ENCODE measurements at regions not wholly inside any gene's neighbourhood (a gene's known extent, or its start where the extent isn't known, plus 50 kb on each side); places are given as distances from the start of the nearest gene placed in this dataset.
"Not testable (repeated sequence)": the region's sequence is repeated elsewhere in the genome, so short reads cannot be mapped to it uniquely, and the experiment has no call there.

DNA sequence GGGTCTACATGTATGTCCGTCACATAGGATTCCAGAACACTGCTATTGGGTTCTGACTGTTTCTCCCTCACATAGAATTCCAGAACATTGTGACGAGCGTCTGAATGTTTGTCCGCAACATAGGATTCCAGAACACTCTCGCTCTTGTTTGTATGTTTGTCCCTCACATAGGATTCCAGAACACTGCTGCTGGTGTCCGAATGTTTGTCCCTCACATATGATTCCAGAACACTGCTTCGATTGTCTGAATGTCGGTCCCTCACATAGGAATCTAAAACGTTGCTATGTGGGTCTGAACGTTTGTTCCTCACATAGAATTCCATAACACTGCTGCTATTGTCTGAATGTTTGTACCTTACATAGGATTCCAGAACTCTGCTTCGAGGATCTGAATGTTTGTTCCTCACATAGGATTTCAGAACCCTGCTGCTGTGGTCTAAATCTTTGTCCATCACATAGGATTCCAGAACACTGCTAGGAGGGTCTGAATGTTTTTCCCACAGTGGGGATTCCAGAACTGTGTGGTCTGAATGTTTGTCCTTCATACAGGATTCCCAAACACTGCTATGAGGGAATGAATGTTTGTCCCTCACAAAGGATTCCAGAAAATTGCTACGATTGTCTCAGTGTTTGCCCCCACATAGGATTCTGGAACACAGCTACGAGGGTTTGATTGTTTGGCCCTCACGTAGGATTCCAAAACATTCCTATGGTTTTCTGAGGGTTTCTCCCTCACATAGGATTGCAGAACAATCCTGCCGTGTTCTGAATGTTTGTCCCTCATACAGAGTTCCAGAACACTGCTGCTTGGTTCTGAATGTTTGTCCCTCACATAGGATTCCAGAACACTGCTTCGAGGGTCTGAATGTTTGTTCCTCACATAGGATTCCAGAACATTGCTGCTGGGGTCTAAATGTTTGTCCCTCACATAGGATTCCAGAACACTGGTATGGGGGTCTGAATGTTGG is 220.5 kb downstream of the FOXD4L6 start:
- TF ChIP-seq, protein P1, sequence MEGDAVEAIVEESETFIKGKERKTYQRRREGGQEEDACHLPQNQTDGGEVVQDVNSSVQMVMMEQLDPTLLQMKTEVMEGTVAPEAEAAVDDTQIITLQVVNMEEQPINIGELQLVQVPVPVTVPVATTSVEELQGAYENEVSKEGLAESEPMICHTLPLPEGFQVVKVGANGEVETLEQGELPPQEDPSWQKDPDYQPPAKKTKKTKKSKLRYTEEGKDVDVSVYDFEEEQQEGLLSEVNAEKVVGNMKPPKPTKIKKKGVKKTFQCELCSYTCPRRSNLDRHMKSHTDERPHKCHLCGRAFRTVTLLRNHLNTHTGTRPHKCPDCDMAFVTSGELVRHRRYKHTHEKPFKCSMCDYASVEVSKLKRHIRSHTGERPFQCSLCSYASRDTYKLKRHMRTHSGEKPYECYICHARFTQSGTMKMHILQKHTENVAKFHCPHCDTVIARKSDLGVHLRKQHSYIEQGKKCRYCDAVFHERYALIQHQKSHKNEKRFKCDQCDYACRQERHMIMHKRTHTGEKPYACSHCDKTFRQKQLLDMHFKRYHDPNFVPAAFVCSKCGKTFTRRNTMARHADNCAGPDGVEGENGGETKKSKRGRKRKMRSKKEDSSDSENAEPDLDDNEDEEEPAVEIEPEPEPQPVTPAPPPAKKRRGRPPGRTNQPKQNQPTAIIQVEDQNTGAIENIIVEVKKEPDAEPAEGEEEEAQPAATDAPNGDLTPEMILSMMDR (IDR thresholded peaks at IDR 0.05) = no peak
- TF ChIP-seq POLR2A (IDR thresholded peaks at IDR 0.05; ENCODE audit: low read depth) = no peak
- H3K9me3 ChIP-seq = peaks cover 33 to 100% (median 99%) of the 10 kb centered on the region in 4 donors
- WGBS = 76% methylated on average over 16 of the region's 16 CpGs
- H3K27ac ChIP-seq (replicated peaks in 1 of 4) = no peak overlapping the region
- H3K4me1 ChIP-seq = no peaks in the 10 kb centered on the region
- DNase-seq (ENCODE audit: extremely low spot score) = peak; percentile 91
- H3K27me3 ChIP-seq = no peaks in the 10 kb centered on the region
- intact Hi-C loops (cut with DNase I) = no loop called here
- no peak overlapping the region for H3K4me3 ChIP-seq
- no peaks in the 10 kb centered on the region for H3K36me3 ChIP-seq

DNA sequence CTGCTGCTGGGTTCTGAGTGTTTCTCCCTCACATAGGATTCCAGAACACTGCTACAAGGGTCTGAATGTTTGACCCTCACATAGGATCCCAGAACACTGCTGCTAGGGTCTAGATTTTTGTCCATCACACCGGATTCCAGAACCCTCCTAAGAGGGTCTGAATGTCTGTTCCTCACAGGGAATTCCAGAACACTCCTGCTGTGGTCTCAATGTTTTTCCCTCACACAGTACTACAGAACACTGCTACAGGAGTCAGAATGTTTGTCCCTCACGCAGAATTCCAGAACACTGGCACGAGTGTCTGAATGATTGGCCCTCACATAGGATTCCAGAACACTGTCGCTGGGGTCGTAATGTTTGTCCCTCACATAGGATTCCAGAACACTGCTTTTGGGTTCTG is 221.6 kb downstream of the FOXD4L6 start:
- WGBS = 59% methylated on average over 5 of the region's 5 CpGs
- intact Hi-C loops (cut with DNase I); H3K4me3 ChIP-seq; H3K36me3 ChIP-seq; H3K27ac ChIP-seq (replicated peaks in 1 of 4); H3K27me3 ChIP-seq; H3K4me1 ChIP-seq: not testable (repeated sequence)
- DNase-seq (ENCODE audit: extremely low spot score) = peak; percentile 78
- peaks cover 23 to 100% (median 99%) of the 10 kb centered on the region in 4 donors for H3K9me3 ChIP-seq

DNA sequence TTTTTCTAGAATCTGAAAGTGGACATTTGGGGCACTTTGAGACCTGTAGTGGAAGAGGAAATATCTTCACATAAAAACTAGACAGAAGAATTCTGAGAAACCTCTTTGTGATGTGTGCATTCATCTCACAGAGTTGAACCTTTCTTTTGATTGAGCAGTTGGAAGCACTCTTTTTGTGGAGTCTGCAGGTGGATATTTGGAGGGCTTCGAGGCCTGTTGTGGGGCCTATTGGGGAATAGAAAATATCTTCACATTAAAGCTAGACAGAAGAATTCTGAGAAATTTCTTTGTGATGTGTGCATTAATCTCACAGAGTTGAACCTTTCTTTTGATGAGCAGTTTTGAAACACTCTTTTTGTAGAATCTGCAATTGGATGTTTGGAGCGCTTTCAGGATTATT is 236.2 kb downstream of the FOXD4L6 start:
- H3K27ac ChIP-seq (replicated peaks in 1 of 4); H3K4me3 ChIP-seq; H3K27me3 ChIP-seq; intact Hi-C loops (cut with DNase I); H3K36me3 ChIP-seq; H3K4me1 ChIP-seq; DNase-seq (ENCODE audit: extremely low spot score): not testable (repeated sequence)
- H3K9me3 ChIP-seq = peaks cover 4 to 100% (median 100%) of the 10 kb centered on the region in 4 donors
- WGBS = 82% methylated on average over 2 of the region's 2 CpGs

DNA sequence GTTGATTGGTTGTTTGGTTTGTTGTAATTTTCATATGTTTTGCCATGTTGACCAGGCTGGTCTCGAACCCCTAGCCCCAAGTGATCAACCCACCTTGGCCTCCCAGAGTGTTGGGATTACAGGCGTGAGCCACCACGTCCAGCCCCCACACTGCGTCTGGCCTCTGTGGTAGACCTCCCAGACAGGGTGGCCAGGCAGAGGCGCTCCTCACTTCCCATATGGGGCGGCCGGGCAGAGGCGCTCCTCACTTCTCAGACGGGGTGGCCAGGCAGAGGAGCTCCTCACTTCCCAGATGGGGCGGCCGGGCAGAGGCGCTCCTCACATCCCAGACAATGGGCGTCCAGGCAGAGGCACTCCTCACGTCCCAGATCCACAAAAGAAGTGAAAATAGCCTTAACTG is 242.6 kb downstream of the FOXD4L6 start:
- H3K4me3 ChIP-seq; DNase-seq (ENCODE audit: extremely low spot score); H3K36me3 ChIP-seq; intact Hi-C loops (cut with DNase I); H3K27ac ChIP-seq (replicated peaks in 1 of 4); H3K4me1 ChIP-seq; H3K27me3 ChIP-seq: not testable (repeated sequence)
- peaks cover 0 to 100% (median 99%) of the 10 kb centered on the region in 4 donors for H3K9me3 ChIP-seq
- WGBS = 89% methylated on average over 14 of the region's 14 CpGs

DNA sequence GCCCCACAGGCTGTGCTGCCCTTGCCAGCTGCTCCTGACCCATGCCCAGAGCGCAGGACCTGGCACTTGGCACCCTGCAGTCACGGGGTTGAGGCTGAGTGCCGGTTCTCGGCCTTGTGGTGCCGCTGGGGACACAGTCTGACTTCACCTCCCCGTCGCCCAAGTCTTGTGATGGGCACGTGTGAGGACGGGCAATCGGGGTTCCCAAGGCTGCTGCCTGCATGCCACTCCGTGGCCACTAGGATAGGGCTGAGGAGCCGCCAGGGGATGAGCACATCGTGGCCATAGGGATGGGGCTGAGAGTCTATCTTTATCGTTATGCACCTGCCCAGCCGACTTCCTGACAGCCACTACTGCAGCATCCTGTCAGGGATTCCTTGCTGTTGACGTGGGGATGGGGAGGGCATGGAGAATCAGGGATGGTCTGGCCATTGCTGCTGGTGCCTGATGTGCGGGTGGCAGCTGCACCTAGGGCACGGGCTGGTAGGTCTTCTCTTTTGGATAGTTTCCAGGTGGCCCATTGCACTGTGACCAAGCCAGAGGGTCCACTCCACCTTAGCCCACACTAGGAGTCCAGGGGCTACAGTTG is 243.5 kb downstream of the FOXD4L6 start:
- H3K27me3 ChIP-seq; H3K27ac ChIP-seq (replicated peaks in 1 of 4); intact Hi-C loops (cut with DNase I); H3K36me3 ChIP-seq; H3K4me3 ChIP-seq; H3K4me1 ChIP-seq: not testable (repeated sequence)
- peaks cover 0 to 100% (median 99%) of the 10 kb centered on the region in 4 donors for H3K9me3 ChIP-seq
- 91% methylated on average over 8 of the region's 18 CpGs for WGBS
- peak; percentile 86 for DNase-seq (ENCODE audit: extremely low spot score)

DNA sequence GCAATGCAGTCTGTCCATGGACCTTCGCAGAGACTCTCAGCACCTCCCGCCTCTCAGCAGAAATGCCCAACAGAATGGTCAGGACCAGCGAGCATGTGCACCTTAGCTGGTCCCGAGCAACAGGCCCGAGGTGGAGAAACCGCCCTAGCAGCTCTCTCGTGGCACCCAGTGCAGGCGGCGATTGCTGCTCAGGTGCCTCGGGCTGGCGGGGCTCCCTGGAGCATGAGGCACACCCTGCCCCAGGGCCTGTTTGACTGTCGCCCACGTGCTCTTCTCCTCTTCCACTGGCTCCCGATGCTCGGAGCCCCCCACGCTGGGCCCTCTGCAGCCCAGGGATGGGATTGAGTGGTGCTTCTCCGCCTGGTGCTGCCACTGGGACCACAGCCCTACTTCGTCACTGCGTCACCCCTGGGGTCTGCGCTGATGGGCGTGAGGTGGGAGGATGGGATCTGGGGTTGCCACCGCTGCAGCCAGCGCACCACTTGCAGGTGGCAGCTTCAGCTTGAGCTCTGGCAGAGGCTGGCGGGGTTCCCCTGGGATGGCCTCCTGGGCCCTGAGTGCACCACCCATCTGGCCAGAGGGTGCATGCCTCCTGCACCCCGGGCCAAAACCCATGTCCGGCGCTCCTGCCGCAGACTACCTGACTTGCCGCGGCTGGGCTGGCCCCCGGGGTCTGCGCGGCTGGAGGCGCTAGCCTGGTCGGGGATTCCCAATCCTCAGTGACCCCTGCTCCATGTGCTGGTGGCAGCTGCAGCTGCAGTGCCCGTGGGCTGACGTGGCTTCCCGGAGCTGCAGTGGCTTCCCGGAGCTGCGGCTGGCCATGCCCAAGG is 244.2 kb downstream of the FOXD4L6 start:
- Histone ChIP-seq H3K9me3 (peaks cover 0 to 100% (median 99%) of the 10 kb centered on the region in 4 donors), H3K27me3 (no peaks in the 10 kb centered on the region), H3K36me3 (no peaks in the 10 kb centered on the region), H3K4me1 (no peaks in the 10 kb centered on the region), H3K27ac (replicated peaks in 1 of 4) (no peak overlapping the region), H3K4me3 (no peak overlapping the region)
- intact Hi-C loops (cut with DNase I) = no loop called here
- WGBS = 94% methylated on average over 30 of the region's 40 CpGs
- DNase-seq (ENCODE audit: extremely low spot score) = no peak
- TF ChIP-seq POLR2A (IDR thresholded peaks at IDR 0.05; ENCODE audit: low read depth) (no peak), POLR2AphosphoS5 (IDR thresholded peaks at IDR 0.05) (no peak), EP300 (IDR thresholded peaks at IDR 0.05) (no peak)
- TF ChIP-seq, protein P1 (IDR thresholded peaks at IDR 0.05) = no peak

DNA sequence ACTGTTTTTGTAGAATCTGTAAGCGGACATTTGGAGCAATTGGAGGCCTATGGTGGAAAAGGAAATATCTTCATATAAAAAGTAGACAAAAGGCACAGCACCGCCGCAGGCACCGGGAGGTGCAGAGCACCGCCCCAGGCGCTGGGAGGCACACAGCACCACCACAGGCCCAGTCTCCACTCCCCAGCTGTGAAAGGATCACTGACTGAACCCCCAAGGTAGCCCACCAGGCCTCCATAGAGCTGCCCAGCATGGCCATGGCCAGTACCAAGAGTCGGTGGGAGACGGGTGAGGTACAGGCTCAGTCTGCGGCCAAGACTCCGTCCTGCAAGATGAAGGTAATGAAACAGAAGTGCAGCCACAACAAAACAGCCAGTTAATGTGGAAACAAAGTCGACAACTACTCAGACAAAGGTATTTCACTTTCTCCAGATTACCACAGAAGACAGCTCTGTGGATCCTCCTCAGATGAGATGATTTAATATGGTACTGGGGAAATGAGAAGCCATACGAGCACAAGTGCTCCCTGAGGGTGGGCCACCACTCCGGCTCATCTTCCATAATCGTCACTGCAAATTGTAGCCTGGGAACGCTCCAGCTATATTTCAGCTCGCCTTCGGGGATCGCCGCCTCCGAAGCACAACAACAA is 244.9 kb downstream of the FOXD4L6 start:
- H3K4me1 ChIP-seq; intact Hi-C loops (cut with DNase I); DNase-seq (ENCODE audit: extremely low spot score); H3K36me3 ChIP-seq; H3K4me3 ChIP-seq; H3K27me3 ChIP-seq; H3K27ac ChIP-seq (replicated peaks in 1 of 4): not testable (repeated sequence)
- WGBS = 94% methylated on average over 20 of the region's 20 CpGs
- peaks cover 0 to 98% (median 96%) of the 10 kb centered on the region in 4 donors for H3K9me3 ChIP-seq

DNA sequence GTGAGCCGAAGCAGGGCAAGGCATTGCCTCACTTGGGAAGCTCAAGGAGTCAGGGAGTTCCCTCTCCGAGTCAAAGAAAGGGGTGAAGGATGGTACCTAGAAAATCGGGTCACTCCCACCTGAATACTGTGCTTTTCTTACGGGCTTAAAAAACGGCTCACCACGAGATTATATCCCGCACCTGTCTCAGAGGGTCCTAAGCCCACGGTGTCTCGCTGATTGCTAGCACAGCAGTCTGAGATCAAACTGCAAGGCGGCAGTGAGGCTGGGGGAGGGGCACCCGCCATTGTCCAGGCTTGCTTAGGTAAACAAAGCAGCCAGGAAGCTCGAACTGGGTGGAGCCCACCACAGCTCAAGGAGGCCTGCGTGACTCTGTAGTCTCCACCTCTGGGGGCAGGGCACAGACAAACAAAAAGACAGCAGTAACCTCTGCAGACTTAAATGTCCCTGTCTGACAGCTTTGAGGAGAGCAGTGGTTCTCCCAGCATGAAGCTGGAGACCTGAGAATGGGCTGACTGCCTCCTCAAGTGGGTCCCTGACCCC is 254.7 kb downstream of the FOXD4L6 start:
- H3K4me1 ChIP-seq; H3K27me3 ChIP-seq; H3K36me3 ChIP-seq; H3K4me3 ChIP-seq; H3K27ac ChIP-seq (replicated peaks in 1 of 4); intact Hi-C loops (cut with DNase I); DNase-seq (ENCODE audit: extremely low spot score): not testable (repeated sequence)
- 80% methylated on average over 13 of the region's 13 CpGs for WGBS
- H3K9me3 ChIP-seq = peaks cover 7 to 82% (median 73%) of the 10 kb centered on the region in 4 donors

DNA sequence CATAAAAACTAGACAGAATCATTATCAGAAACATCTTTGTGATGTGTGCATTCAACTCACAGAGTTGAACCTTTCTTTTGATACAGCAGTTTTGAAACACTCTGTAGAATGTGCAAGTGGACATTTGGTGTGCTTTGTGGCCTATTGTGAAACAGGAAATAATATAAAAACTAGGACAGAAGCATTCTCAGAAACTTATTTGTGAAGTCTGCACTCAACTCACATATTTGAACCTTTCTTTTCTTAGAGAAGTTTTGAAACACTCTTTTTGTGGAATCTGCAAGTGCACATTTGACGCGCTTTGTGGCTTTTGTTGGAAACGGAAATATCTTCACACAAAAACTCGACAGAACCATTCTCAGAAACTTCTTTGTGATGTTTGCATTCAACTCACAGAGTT is 260.0 kb downstream of the FOXD4L6 start:
- intact Hi-C loops (cut with DNase I); H3K27ac ChIP-seq (replicated peaks in 1 of 4); H3K4me1 ChIP-seq; DNase-seq (ENCODE audit: extremely low spot score); H3K4me3 ChIP-seq; H3K27me3 ChIP-seq; H3K36me3 ChIP-seq: not testable (repeated sequence)
- WGBS = 92% methylated on average over 4 of the region's 4 CpGs
- peaks cover 10 to 62% (median 61%) of the 10 kb centered on the region in 4 donors for H3K9me3 ChIP-seq

All from esophagus muscularis mucosa (tissue), 4 donors.